OCI-LY7 (cell line): ENCODE measurements at regions not wholly inside any gene's neighbourhood (a gene's known extent, or its start where the extent isn't known, plus 50 kb on each side); places are given as distances from the start of the nearest gene placed in this dataset.

Experiments
- BruUV-seq: library from RNA; stranded (reverse); fragments of 400-500 nt; replicated peaks from 2 replicates; lab custom pipeline; 2021; lab: Mats Ljungman, UMichigan
- CTCF ChIA-PET: fragments of 300-600 bp; sonication (Branson Sonifier 250); formaldehyde crosslinking; loops from one replicate; lab custom pipeline; 2022; ENCODE audit warnings: antibody characterized with exemption; ENCODE audit not compliant: unreplicated experiment; lab: Charles Lee
- POLR2A ChIA-PET: fragments of 300-600 bp; sonication (Branson Sonifier 250); formaldehyde crosslinking; loops from one replicate; lab custom pipeline; 2022; ENCODE audit warnings: antibody characterized with exemption; lab: Charles Lee
- DNase-seq: peaks from one replicate; pipeline ENCODE4 v3.0.0-alpha.2; 2015; ENCODE audit warnings: low spot score
- H2AFZ ChIP-seq: fragments of 200-600 bp; sonication (generic), shearing (Covaris generic); 2 replicates; pipeline ENCODE4 v1.6.1; 2014; ENCODE audit warnings: mild to moderate bottlenecking, antibody characterized with exemption, low read length, moderate library complexity
- H3K27ac ChIP-seq: fragments of 200-600 bp; sonication (generic); 2 replicates; pipeline ENCODE4 v1.5.1; 2014; ENCODE audit warnings: mixed run types, low read depth, mild to moderate bottlenecking, moderate library complexity, low read length, inconsistent platforms; ENCODE audit not compliant: poor library complexity, severe bottlenecking
- H3K36me3 ChIP-seq: fragments of 200-600 bp; sonication (generic); 2 replicates; pipeline ENCODE4 v1.6.1; 2014; ENCODE audit warnings: mild to moderate bottlenecking, antibody characterized with exemption, low read length, moderate library complexity, mixed read lengths; ENCODE audit not compliant: insufficient read depth
- H3K4me1 ChIP-seq: fragments of 200-600 bp; sonication (generic); 2 replicates; pipeline ENCODE4 v1.5.1; 2014; ENCODE audit warnings: mild to moderate bottlenecking, low read length; ENCODE audit not compliant: insufficient read depth, poor library complexity, severe bottlenecking
- H3K4me2 ChIP-seq: fragments of 200-600 bp; sonication (generic); 2 replicates; pipeline ENCODE4 v1.6.1; 2014; ENCODE audit warnings: mild to moderate bottlenecking, low read length
- H3K4me3 ChIP-seq: fragments of 200-600 bp; sonication (generic); 2 replicates; pipeline ENCODE4 v1.5.1; 2014; ENCODE audit warnings: mild to moderate bottlenecking, low read depth, low read length; ENCODE audit not compliant: poor library complexity, severe bottlenecking
- H3K79me2 ChIP-seq: fragments of 200-600 bp; sonication (generic); 2 replicates; pipeline ENCODE4 v1.6.1; 2016; ENCODE audit warnings: low read depth, mild to moderate bottlenecking, low read length, moderate library complexity, mixed read lengths; ENCODE audit not compliant: insufficient read depth
- H3K9me2 ChIP-seq: fragments of 200-600 bp; sonication (generic); 2 replicates; pipeline ENCODE4 v1.6.1; 2016; ENCODE audit warnings: mild to moderate bottlenecking, low read length, mixed read lengths; ENCODE audit not compliant: insufficient read depth
- H3K9me3 ChIP-seq: fragments of 200-600 bp; sonication (generic); 2 replicates; pipeline ENCODE4 v1.6.1; 2014; ENCODE audit warnings: mild to moderate bottlenecking, mixed run types, low read length, mixed read lengths
- H4K20me1 ChIP-seq: fragments of 200-600 bp; sonication (generic); 2 replicates; pipeline ENCODE4 v1.6.1; 2014; ENCODE audit warnings: mild to moderate bottlenecking, antibody characterized with exemption, low read length, moderate library complexity, mixed read lengths; ENCODE audit not compliant: insufficient read depth
- EZH2phosphoT487 ChIP-seq: fragments of 200-600 bp; sonication (generic); IDR thresholded peaks from 2 replicates; pipeline ENCODE4 v1.6.1; 2018; ENCODE audit warnings: low read depth, borderline replicate concordance, mild to moderate bottlenecking, mixed run types, antibody characterized with exemption, low read length, moderate library complexity, mixed read lengths
- intact Hi-C: fragments of 100-400 bp; cut with micrococcal nuclease; formaldehyde crosslinking; loops from one replicate; pipeline ENCODE4 v1.10.0; 2022; ENCODE audit not compliant: unreplicated experiment
- TF ChIP-seq, protein P1 (sequence below): fragments of 200-600 bp; sonication (generic); conservative IDR thresholded peaks from 2 replicates; pipeline ENCODE4 v1.5.1; 2014; ENCODE audit warnings: mild to moderate bottlenecking, antibody characterized with exemption, low read length, moderate library complexity, mixed read lengths

DNA sequence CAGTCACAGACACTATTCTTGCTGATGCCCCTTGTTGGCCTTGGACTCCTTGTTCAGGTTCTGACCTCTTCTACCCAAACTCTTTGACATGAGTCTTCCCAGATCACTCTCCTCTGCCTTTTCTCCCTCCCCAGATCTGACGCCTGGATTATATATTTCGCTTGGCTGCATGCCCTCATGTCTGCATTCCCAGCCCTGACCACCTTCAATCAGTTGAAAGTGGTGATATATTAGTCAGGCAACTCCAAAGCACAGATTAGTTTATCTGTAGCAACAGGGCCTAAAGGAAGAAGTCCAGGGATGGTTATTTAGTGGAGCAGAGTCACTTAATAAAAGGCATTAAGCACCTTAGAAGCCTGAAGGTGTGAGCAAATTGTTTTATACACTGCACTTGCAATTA lies 110.0 kb upstream of the GUCA2B start:
- no peak for TF ChIP-seq EZH2phosphoT487
- TF ChIP-seq, protein P1, sequence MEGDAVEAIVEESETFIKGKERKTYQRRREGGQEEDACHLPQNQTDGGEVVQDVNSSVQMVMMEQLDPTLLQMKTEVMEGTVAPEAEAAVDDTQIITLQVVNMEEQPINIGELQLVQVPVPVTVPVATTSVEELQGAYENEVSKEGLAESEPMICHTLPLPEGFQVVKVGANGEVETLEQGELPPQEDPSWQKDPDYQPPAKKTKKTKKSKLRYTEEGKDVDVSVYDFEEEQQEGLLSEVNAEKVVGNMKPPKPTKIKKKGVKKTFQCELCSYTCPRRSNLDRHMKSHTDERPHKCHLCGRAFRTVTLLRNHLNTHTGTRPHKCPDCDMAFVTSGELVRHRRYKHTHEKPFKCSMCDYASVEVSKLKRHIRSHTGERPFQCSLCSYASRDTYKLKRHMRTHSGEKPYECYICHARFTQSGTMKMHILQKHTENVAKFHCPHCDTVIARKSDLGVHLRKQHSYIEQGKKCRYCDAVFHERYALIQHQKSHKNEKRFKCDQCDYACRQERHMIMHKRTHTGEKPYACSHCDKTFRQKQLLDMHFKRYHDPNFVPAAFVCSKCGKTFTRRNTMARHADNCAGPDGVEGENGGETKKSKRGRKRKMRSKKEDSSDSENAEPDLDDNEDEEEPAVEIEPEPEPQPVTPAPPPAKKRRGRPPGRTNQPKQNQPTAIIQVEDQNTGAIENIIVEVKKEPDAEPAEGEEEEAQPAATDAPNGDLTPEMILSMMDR, result no peak
- Histone ChIP-seq H3K27ac (no peak overlapping the region), H3K36me3 (no peaks in the 10 kb centered on the region), H3K4me3 (no peak overlapping the region), H2AFZ (no peak overlapping the region), H3K9me3 (no peaks in the 10 kb centered on the region), H3K4me1 (no peaks in the 10 kb centered on the region), H3K4me2 (no peak overlapping the region), H4K20me1 (no peaks in the 10 kb centered on the region), H3K9me2 (no peaks in the 10 kb centered on the region), H3K79me2 (no peaks in the 10 kb centered on the region)
- CTCF ChIA-PET, result no interaction called here
- BruUV-seq, result no TSS peak
- POLR2A ChIA-PET, result no interaction called here
- no peak for DNase-seq
- intact Hi-C loops, result no loop called here

GRCh38 chr1:42041031-42041430 lies 112.2 kb upstream of the GUCA2B start:
- Histone ChIP-seq H3K27ac (no peak overlapping the region), H3K9me2 (no peaks in the 10 kb centered on the region), H3K4me2 (no peak overlapping the region), H4K20me1 (no peaks in the 10 kb centered on the region), H3K4me1 (peaks cover 6% of the 10 kb centered on the region), H3K4me3 (no peak overlapping the region), H3K9me3 (no peaks in the 10 kb centered on the region), H3K36me3 (no peaks in the 10 kb centered on the region), H3K79me2 (no peaks in the 10 kb centered on the region), H2AFZ (no peak overlapping the region)
- BruUV-seq, result no TSS peak
- no peak for DNase-seq
- TF ChIP-seq EZH2phosphoT487, result no peak
- TF ChIP-seq, protein P1, result no peak
- ChIA-PET POLR2A (no interaction called here), CTCF (no interaction called here)
- intact Hi-C loops, result no loop called here

DNA sequence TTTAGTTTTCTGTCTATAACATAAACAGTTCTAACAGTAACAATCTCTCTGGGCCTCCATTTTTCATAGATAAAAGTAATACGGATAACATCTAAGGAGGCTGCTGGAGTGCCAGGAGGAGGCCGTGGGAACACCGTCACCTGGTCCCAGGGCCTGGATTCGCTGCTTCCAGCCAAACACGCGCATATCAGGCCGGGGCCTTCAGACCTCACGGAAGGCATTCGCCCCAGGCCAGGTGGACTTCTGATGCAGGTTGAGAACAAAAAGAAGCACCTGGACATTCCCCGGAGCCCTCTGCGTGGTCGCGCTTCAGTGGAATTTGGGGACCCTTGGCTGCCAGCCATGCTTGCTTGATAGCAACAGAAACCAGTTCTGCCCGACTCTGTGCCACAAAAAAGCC lies 113.1 kb upstream of the GUCA2B start:
- CTCF ChIA-PET, result no interaction called here
- intact Hi-C loops, result no loop called here

More for the DNA sequence above, 113.1 kb upstream of the GUCA2B start:
- Histone ChIP-seq H3K4me1 (peaks cover 6% of the 10 kb centered on the region), H3K9me2 (no peaks in the 10 kb centered on the region), H3K36me3 (no peaks in the 10 kb centered on the region), H2AFZ (no peak overlapping the region), H4K20me1 (no peaks in the 10 kb centered on the region), H3K79me2 (no peaks in the 10 kb centered on the region), H3K4me2 (no peak overlapping the region), H3K4me3 (no peak overlapping the region), H3K27ac (no peak overlapping the region), H3K9me3 (no peaks in the 10 kb centered on the region)
- no peak for DNase-seq
- POLR2A ChIA-PET, result no interaction called here
- TF ChIP-seq, protein P1, result no peak
- no peak for TF ChIP-seq EZH2phosphoT487
- BruUV-seq, result no TSS peak
